GM19438 (cell line): ENCODE measurements at regions not wholly inside any gene's neighbourhood (a gene's known extent, or its start where the extent isn't known, plus 50 kb on each side); places are given as distances from the start of the nearest gene placed in this dataset.
"Not testable (repeated sequence)": the region's sequence is repeated elsewhere in the genome, so short reads cannot be mapped to it uniquely, and the experiment has no call there.

Experiments used
- ATAC-seq: cut with Tn5 transposase; IDR thresholded peaks from one replicate; pipeline ENCODE4 v1.9.1; 2021; ENCODE audit warnings: low read depth; ENCODE audit not compliant: unreplicated experiment

- ATAC-seq: no peak
These were observed 244.7 kb upstream of the WSB1 start for GRCh38 chr17:27049104-27049784.

GRCh38 chr17:27065588-27065987, 228.3 kb upstream of the WSB1 start:
- no peak for ATAC-seq

GRCh38 chr17:27066315-27066714, 227.6 kb upstream of the WSB1 start:
- ATAC-seq: no peak

- ATAC-seq: no peak
These were observed 223.9 kb upstream of the WSB1 start for GRCh38 chr17:27069842-27070508.

- no peak for ATAC-seq
These were observed 223.1 kb upstream of the WSB1 start for GRCh38 chr17:27070836-27071235.

GRCh38 chr17:27072885-27073284, 221.0 kb upstream of the WSB1 start:
- no peak for ATAC-seq

- no peak for ATAC-seq
These were observed 217.1 kb upstream of the WSB1 start for GRCh38 chr17:27076814-27077213.

GRCh38 chr17:27078296-27078695, 215.6 kb upstream of the WSB1 start:
- ATAC-seq: no peak

- no peak for ATAC-seq
These were observed 214.3 kb upstream of the WSB1 start for GRCh38 chr17:27079660-27080059.

- ATAC-seq: no peak
These were observed 212.8 kb upstream of the WSB1 start for GRCh38 chr17:27081002-27081638.

- ATAC-seq: no peak
These were observed 211.7 kb upstream of the WSB1 start for GRCh38 chr17:27082023-27082774.

GRCh38 chr17:27082775-27083154, 211.1 kb upstream of the WSB1 start:
- ATAC-seq: no peak

- ATAC-seq: no peak
These were observed 210.3 kb upstream of the WSB1 start for GRCh38 chr17:27083408-27084185.

- no peak for ATAC-seq
These were observed 208.4 kb upstream of the WSB1 start for GRCh38 chr17:27085517-27085916.

- no peak for ATAC-seq
These were observed 207.4 kb upstream of the WSB1 start for GRCh38 chr17:27086526-27086925.

GRCh38 chr17:27087935-27088766, 205.8 kb upstream of the WSB1 start:
- no peak for ATAC-seq

GRCh38 chr17:27088767-27089078, 205.2 kb upstream of the WSB1 start:
- no peak for ATAC-seq

GRCh38 chr17:27089079-27089928, 204.6 kb upstream of the WSB1 start:
- not testable (repeated sequence) for ATAC-seq

- ATAC-seq: no peak
These were observed 204.0 kb upstream of the WSB1 start for GRCh38 chr17:27089929-27090247.
